Endothelial cell of umbilical vein (primary cell): ENCODE measurements at regions not wholly inside any gene's neighbourhood (a gene's known extent, or its start where the extent isn't known, plus 50 kb on each side); places are given as distances from the start of the nearest gene placed in this dataset.

Experiments
- BruUV-seq: library from RNA; stranded (reverse); fragments of 400-500 nt; replicated peaks from 2 replicates; lab custom pipeline; 2021; lab: Mats Ljungman, UMichigan
- CTCF ChIA-PET: fragments of 300-600, 350-600 bp; sonication (Branson Sonifier 250); formaldehyde crosslinking; loops from one replicate; lab custom pipeline; 2021; ENCODE audit warnings: antibody characterized with exemption, inconsistent platforms; lab: Charles Lee
- POLR2A ChIA-PET: fragments of 300-600, 350-600 bp; sonication (Branson Sonifier 250); formaldehyde crosslinking; loops from one replicate; lab custom pipeline; 2021; ENCODE audit warnings: antibody characterized with exemption, inconsistent platforms; lab: Charles Lee
- DNase-seq: peaks from one replicate; pipeline ENCODE4 v3.0.0-alpha.2; 2011; ENCODE audit warnings: low read depth, low spot score
- FAIRE-seq: peaks from 2 replicates; lab custom pipeline; 2011; peaks lifted over from hg19 to GRCh38; lab: Jason Lieb, UNC
- H2AFZ ChIP-seq: 2 replicates; pipeline ENCODE4 v1.6.0; 2012; ENCODE audit warnings: low read depth, low read length, control low read depth, inconsistent platforms
- H3K27ac ChIP-seq: 2 replicates; pipeline ENCODE4 v1.5.1; 2011; ENCODE audit warnings: low read depth, mild to moderate bottlenecking, control low read depth, low read length, moderate library complexity; ENCODE audit not compliant: insufficient read depth
- H3K27me3 ChIP-seq, 2 experiments: 2 replicates each; pipeline versions ENCODE4 v1.6.0 to v1.6.1; 2011; ENCODE audit warnings: low read length in 2 of 2, mixed read lengths in 1 of 2; ENCODE audit not compliant: control insufficient read depth in 2 of 2, insufficient read depth in 2 of 2
- H3K36me3 ChIP-seq, 2 experiments: 2 replicates in 1 of 2; 3 replicates in 1 of 2; pipeline ENCODE4 v1.5.1; 2011; ENCODE audit warnings: low read length in 2 of 2, mild to moderate bottlenecking in 1 of 2, moderate library complexity in 1 of 2; ENCODE audit not compliant: control insufficient read depth in 2 of 2, insufficient read depth in 2 of 2; ENCODE audit errors: extremely low read depth in 1 of 2
- H3K4me1 ChIP-seq: 3 replicates; pipeline ENCODE4 v1.5.1; 2011; ENCODE audit warnings: mild to moderate bottlenecking, low read length; ENCODE audit not compliant: control insufficient read depth, insufficient read depth; ENCODE audit errors: extremely low read depth
- H3K4me2 ChIP-seq: 2 replicates; pipeline ENCODE4 v1.6.1; 2011; ENCODE audit warnings: low read length, control low read depth, mixed read lengths; ENCODE audit not compliant: insufficient read depth
- H3K4me3 ChIP-seq, 3 experiments: fragments of 200-600 bp in 1 of 3; sonication (generic), shearing (Covaris generic) in 1 of 3; replicated peaks in 1 of 3; 2 replicates each; pipeline ENCODE4 v1.5.1; 2011 to 2016; ENCODE audit warnings: control low read depth in 3 of 3, low read length in 3 of 3, mild to moderate bottlenecking in 2 of 3, inconsistent platforms in 1 of 3, low read depth in 1 of 3, moderate library complexity in 1 of 3; ENCODE audit not compliant: insufficient read depth in 1 of 3
- H3K79me2 ChIP-seq: 2 replicates; pipeline ENCODE4 v1.6.0; 2012; ENCODE audit warnings: low read length, inconsistent platforms; ENCODE audit not compliant: control insufficient read depth, insufficient read depth
- H3K9ac ChIP-seq: replicated peaks from 2 replicates; pipeline ENCODE3; 2011; ENCODE audit warnings: low read length, control low read depth; ENCODE audit not compliant: insufficient read depth; ENCODE audit errors: extremely low read depth
- H3K9me1 ChIP-seq: replicated peaks from 3 replicates; pipeline ENCODE4 v1.6.0; 2011; ENCODE audit warnings: mild to moderate bottlenecking, low read length; ENCODE audit not compliant: control insufficient read depth, insufficient read depth; ENCODE audit errors: extremely low read depth
- H3K9me3 ChIP-seq: replicated peaks from 2 replicates; pipeline ENCODE4 v1.5.1; 2012; ENCODE audit warnings: low read length, inconsistent platforms; ENCODE audit not compliant: control insufficient read depth, insufficient read depth
- H4K20me1 ChIP-seq: replicated peaks from 2 replicates; pipeline ENCODE3; 2011; ENCODE audit warnings: mild to moderate bottlenecking, low read length; ENCODE audit not compliant: control insufficient read depth, insufficient read depth; ENCODE audit errors: extremely low read depth
- EZH2 ChIP-seq: IDR thresholded peaks from 2 replicates; pipeline ENCODE4 v1.6.1; 2012; ENCODE audit warnings: borderline replicate concordance, low read depth, mild to moderate bottlenecking, moderate library complexity, low read length, inconsistent platforms; ENCODE audit not compliant: severe bottlenecking
- FOS ChIP-seq: IDR thresholded peaks from 2 replicates; pipeline ENCODE4 v1.6.1; 2011; ENCODE audit warnings: mild to moderate bottlenecking, low read length, moderate library complexity, borderline replicate concordance; ENCODE audit not compliant: insufficient read depth
- GATA2 ChIP-seq: IDR thresholded peaks from 2 replicates; pipeline ENCODE4 v1.7.0; 2011; ENCODE audit warnings: low read depth, mild to moderate bottlenecking, moderate library complexity, mixed read lengths, low read length; ENCODE audit not compliant: insufficient read length, insufficient read depth
- JUN ChIP-seq: IDR thresholded peaks from 2 replicates; pipeline ENCODE4 v1.6.1; 2011; ENCODE audit warnings: borderline replicate concordance, low read depth; ENCODE audit not compliant: insufficient read length, insufficient read depth
- MYC ChIP-seq: IDR thresholded peaks from one replicate; pipeline ENCODE4 v1.6.1; 2011; ENCODE audit warnings: mild to moderate bottlenecking, low read depth, low read length
- POLR2A ChIP-seq: IDR thresholded peaks from 2 replicates; pipeline ENCODE4 v1.6.1; 2012; ENCODE audit warnings: low read depth, mild to moderate bottlenecking, control low read depth, low read length
- POLR2AphosphoS5 ChIP-seq: IDR thresholded peaks from 2 replicates; pipeline ENCODE4 v1.6.1; 2012; ENCODE audit warnings: low read depth, mild to moderate bottlenecking, control low read depth, low read length, moderate library complexity; ENCODE audit not compliant: insufficient read depth
- dilution Hi-C: fragments of 300-500 bp; cut with MboI; formaldehyde crosslinking; loops from one replicate; pipeline ENCODE4 v1.15.0; 2019; ENCODE audit warnings: low sequenced_read_pairs; ENCODE audit not compliant: extremely low pct_ligation_motif_present
- intact Hi-C: fragments of 100-400 bp; cut with micrococcal nuclease; formaldehyde crosslinking; loops from one replicate; pipeline ENCODE4 v1.10.0; 2022
- TF ChIP-seq, protein P1 (sequence below): IDR thresholded peaks from 2 replicates; pipeline ENCODE4 v1.6.1; 2011; ENCODE audit not compliant: insufficient read depth, insufficient read length
- TF ChIP-seq, protein P2 (sequence below), 2 donors: IDR thresholded peaks; 1 replicate in 1 of 2; 2 replicates in 1 of 2; pipeline ENCODE4 v1.5.1; 2011; ENCODE audit warnings: low read length in 2 of 2, mild to moderate bottlenecking in 2 of 2, moderate library complexity in 2 of 2, control low read depth in 1 of 2, inconsistent platforms in 1 of 2, low read depth in 1 of 2; ENCODE audit not compliant: insufficient read depth in 1 of 2; ENCODE audit errors: extremely low read depth in 1 of 2

GRCh38 chr14:28001002-28001401 lies 765.6 kb upstream of the FOXG1 start:
- FAIRE-seq: no peak
- TF ChIP-seq GATA2 (no peak), POLR2AphosphoS5 (no peak), JUN (no peak), EZH2 (no peak), FOS (no peak), POLR2A (no peak), MYC (no peak)
- TF ChIP-seq, protein P1, sequence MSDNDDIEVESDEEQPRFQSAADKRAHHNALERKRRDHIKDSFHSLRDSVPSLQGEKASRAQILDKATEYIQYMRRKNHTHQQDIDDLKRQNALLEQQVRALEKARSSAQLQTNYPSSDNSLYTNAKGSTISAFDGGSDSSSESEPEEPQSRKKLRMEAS: no peak
- TF ChIP-seq, protein P2, sequence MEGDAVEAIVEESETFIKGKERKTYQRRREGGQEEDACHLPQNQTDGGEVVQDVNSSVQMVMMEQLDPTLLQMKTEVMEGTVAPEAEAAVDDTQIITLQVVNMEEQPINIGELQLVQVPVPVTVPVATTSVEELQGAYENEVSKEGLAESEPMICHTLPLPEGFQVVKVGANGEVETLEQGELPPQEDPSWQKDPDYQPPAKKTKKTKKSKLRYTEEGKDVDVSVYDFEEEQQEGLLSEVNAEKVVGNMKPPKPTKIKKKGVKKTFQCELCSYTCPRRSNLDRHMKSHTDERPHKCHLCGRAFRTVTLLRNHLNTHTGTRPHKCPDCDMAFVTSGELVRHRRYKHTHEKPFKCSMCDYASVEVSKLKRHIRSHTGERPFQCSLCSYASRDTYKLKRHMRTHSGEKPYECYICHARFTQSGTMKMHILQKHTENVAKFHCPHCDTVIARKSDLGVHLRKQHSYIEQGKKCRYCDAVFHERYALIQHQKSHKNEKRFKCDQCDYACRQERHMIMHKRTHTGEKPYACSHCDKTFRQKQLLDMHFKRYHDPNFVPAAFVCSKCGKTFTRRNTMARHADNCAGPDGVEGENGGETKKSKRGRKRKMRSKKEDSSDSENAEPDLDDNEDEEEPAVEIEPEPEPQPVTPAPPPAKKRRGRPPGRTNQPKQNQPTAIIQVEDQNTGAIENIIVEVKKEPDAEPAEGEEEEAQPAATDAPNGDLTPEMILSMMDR (IDR thresholded peaks at IDR 0.05; ENCODE audit: extremely low read depth in 1 of 2, insufficient read depth in 1 of 2, low read depth in 1 of 2, low read length in 2 of 2): no peak
- intact Hi-C loops: no loop called here

More at GRCh38 chr14:28001002-28001401, 765.6 kb upstream of the FOXG1 start:
- Histone ChIP-seq H3K9ac (no peak overlapping the region), H2AFZ (no peak overlapping the region), H3K27ac (no peak overlapping the region), H3K9me1 (no peaks in the 10 kb centered on the region), H3K4me1 (no peaks in the 10 kb centered on the region), H3K79me2 (no peaks in the 10 kb centered on the region), H3K27me3 (no peaks in the 10 kb centered on the region), H3K4me2 (no peak overlapping the region), H3K9me3 (no peaks in the 10 kb centered on the region), H3K4me3 (no peak overlapping the region), H3K36me3 (no peaks in the 10 kb centered on the region), H4K20me1 (no peaks in the 10 kb centered on the region)
- ChIA-PET POLR2A (no interaction called here), CTCF (no interaction called here)
- no peak for DNase-seq
- no TSS peak for BruUV-seq
- dilution Hi-C loops: no loop called here
